Mammary epithelial cell (primary cell): ENCODE measurements at regions not wholly inside any gene's neighbourhood (a gene's known extent, or its start where the extent isn't known, plus 50 kb on each side); places are given as distances from the start of the nearest gene placed in this dataset.

ENCODE experiments used
- EZH2 ChIP-seq: IDR thresholded peaks from 2 replicates; pipeline ENCODE4 v1.6.1; 2012; ENCODE audit warnings: low read length, inconsistent platforms, borderline replicate concordance
- TF ChIP-seq, protein P1 (sequence below), 2 donors: IDR thresholded peaks in 1 of 2; conservative IDR thresholded peaks in 1 of 2; 2 replicates each; pipeline ENCODE4 v1.5.1; 2011 to 2012; ENCODE audit warnings: inconsistent platforms in 2 of 2, low read length in 2 of 2, mild to moderate bottlenecking in 2 of 2, control low read depth in 1 of 2, low read depth in 1 of 2; ENCODE audit not compliant: insufficient read depth in 1 of 2; ENCODE audit errors: extremely low read depth in 1 of 2

DNA sequence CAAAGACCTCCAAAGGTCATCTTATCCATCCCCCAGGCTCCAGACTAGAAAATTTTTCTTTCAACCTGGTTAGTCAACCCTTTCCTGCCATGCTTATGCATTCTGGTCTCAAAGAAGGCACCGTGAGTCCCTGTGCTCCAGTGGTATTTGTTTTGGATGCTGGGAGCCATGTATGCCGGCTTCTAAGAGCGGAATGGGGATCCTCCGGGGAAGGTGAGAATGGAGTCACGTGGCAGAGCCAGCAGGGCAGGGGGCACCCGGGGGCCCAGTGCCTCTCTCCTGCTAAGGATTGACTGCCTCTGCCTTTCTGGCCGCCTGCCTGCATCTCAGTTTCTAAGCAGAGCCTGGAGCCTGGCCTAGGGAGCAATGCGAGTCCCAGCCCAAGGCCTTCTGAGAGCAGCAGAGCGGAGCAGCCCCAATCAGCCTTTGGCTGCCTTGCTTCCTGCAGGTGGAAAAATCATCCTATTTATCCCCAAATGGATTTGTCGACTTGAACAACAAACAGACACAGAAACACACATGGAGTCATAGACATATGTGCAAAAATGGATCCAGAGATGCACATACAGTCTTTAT lies 141.0 kb downstream of the PJA1 start:
- TF ChIP-seq, protein P1, sequence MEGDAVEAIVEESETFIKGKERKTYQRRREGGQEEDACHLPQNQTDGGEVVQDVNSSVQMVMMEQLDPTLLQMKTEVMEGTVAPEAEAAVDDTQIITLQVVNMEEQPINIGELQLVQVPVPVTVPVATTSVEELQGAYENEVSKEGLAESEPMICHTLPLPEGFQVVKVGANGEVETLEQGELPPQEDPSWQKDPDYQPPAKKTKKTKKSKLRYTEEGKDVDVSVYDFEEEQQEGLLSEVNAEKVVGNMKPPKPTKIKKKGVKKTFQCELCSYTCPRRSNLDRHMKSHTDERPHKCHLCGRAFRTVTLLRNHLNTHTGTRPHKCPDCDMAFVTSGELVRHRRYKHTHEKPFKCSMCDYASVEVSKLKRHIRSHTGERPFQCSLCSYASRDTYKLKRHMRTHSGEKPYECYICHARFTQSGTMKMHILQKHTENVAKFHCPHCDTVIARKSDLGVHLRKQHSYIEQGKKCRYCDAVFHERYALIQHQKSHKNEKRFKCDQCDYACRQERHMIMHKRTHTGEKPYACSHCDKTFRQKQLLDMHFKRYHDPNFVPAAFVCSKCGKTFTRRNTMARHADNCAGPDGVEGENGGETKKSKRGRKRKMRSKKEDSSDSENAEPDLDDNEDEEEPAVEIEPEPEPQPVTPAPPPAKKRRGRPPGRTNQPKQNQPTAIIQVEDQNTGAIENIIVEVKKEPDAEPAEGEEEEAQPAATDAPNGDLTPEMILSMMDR (conservative IDR thresholded peaks at IDR 0.05 in 1 of 2, IDR thresholded peaks at IDR 0.05 in 1 of 2; ENCODE audit: extremely low read depth in 1 of 2, insufficient read depth in 1 of 2, low read depth in 1 of 2, low read length in 2 of 2), result no peak
- TF ChIP-seq EZH2, result no peak
